ENCODE measurements at regions not wholly inside any gene's neighbourhood (a gene's known extent, or its start where the extent isn't known, plus 50 kb on each side); places are given as distances from the start of the nearest gene placed in this dataset.

- TF ChIP-seq POLR2AphosphoS5 (IDR thresholded peaks at IDR 0.05; ENCODE audit: borderline replicate concordance, low read depth, low read length), result no peak
- TF ChIP-seq EZH2 (IDR thresholded peaks at IDR 0.05), result no peak
- TF ChIP-seq FOXP2 (optimal IDR thresholded peaks at IDR 0.05; ENCODE audit: control extremely low read depth, extremely low read length, insufficient read depth), result no peak
Observed at GRCh38 chr1:93810316-93810715, 68.7 kb downstream of the DNTTIP2 start.
